ENCODE measurements at regions not wholly inside any gene's neighbourhood (a gene's known extent, or its start where the extent isn't known, plus 50 kb on each side); places are given as distances from the start of the nearest gene placed in this dataset.
"Not testable (repeated sequence)": the region's sequence is repeated elsewhere in the genome, so short reads cannot be mapped to it uniquely, and the experiment has no call there.

DNA sequence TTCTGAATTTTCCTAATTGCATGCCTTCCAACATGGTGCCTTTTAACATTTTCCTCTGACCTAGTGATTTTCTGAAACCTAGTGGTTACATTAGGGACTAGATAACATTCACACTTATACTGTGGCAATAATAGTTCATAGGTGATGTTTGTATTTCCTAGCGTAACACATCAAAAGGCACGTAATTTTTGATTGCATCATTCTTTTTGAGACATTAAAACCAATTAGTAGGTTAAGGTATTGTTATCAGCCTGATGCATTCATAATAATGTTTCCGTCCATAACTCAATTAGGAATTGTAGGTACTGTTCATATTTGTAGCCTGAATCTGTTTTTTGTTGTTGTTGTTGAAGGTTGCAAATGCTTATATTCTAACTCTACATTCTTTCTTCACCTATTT, 192.4 kb downstream of the ANXA1 start:
- DNase-seq (ENCODE audit: low read depth) = no peak

DNA sequence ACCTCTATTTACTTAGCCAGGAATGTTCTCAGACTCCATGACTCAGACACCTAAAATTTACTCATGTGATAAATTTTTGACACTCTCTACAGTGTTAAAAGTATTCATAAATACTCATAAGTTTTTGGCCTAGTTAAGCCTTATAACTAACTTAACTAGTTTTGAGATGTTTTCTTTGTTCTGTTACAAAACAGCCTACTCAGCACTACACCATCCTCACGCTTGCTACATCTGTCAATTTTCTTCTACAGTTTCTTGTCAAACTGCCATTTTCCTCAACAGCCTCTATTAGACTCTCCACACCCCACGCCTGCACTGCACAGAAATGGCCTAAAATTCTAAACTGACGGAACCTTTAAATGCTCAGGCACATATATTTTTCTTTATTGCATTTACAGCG, 195.5 kb downstream of the ANXA1 start:
- no peak for DNase-seq (ENCODE audit: low read depth)

DNA sequence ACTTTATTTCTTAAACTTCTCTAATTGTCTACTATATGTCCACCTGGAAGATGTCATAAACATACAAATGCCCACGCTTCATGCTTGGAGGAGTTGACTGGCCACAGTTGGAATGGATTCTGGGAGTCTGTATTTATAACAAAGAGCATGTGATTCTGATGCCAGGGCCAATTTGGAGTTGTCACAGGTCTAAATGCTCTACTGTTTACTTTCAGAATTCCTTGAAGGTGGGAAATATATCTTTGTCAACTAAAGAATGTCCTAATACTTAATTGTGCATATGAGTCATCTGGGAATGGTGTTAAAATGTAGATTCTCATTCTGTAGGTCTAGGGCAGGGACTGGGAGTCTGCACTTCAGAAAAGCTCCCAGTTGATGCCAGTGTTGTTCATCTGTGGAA, 196.1 kb downstream of the ANXA1 start:
- no peak for DNase-seq (ENCODE audit: low read depth)

DNA sequence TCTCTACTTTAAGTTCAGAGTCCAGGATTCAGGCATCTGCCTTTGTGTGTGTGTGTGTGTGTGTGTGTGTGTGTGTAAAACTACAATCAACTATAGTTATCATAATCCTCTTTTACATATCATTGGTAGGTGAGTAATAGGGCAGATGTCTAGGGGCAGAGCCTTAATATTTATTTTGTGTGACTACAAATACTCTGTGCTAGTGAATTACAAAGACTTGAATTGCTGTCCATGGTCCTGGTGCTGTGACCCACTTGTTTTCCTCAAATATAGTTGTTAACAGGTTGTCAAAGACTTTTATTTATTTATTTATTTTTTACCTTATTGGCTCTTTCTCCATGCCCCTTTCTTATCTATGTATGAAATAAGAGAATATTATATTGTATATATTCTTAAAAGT, 196.8 kb downstream of the ANXA1 start:
- no peak for DNase-seq (ENCODE audit: low read depth)

DNA sequence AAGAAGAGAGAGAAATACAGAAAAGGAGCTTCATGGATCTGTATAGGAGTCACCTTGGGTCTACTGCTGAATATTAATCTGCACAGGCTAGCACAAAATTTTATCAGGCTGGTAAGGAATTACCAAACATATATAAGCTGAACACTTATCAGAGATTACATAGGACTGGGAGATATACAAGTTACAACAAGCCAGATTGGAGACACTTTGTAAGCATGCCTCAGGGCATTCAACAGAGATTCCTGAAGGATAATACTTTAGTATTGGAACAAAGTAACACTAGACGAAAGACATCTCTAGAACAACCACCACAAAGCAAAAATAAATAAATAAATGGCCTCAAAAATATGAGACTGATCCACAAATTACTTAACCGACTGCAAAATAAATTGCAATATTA, 197.8 kb downstream of the ANXA1 start:
- no peak for DNase-seq (ENCODE audit: low read depth)

DNA sequence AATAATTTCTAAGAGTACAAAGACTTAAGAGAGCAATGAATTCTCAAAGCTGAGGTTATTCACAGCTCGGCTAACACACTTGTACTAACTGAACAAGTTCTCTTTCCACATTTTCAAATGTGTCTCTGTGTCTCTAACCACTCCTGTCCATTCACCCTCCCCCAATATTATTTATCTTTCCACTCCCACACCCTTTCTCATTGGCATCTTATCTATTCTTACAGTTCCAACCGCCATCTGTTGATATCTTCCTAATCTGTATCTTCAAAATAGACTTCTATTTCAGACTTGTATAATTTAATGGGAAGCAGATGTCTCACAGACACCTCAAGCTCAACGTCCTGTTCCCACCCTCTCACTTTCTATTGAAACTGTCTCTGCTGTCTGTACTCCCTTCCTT, 205.9 kb downstream of the ANXA1 start:
- DNase-seq (ENCODE audit: low read depth) = no peak

DNA sequence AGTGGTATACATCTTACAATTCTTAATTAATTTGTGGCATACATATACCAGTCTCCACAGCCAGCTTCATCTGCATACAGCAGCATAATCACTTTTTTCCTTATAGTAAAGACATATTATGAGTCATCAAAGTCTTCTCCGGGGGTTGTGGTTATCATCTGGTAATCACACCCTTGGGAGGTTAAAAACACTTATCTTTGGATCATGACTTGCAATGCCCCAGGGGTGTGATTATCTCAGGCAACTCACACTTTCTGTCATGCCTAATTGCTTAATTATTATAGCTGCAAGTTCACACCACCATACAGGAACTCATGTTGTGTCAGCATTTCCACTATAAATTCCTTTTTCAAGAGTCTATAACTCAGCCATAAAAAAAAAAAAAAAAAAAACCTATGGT, 218.4 kb downstream of the ANXA1 start:
- DNase-seq (ENCODE audit: low read depth) = no peak

DNA sequence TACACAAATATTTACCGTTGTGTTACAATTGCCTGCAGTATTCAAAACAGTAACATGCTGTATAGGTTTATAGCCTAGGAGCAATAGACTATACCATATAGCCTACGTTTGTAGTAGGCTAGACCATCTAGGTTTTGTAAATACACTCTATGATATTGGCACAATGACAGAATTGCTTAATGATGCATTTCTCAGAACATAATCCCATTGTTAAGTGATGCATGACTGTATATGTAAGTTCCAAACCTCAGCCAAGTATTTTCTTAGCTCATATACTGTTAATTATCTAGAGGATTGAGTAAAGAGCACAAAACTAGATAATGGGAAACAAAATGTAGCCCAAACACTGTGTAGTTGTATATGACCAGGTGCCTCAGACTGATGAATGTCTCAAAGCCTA, 220.1 kb downstream of the ANXA1 start:
- DNase-seq (ENCODE audit: low read depth) = no peak

DNA sequence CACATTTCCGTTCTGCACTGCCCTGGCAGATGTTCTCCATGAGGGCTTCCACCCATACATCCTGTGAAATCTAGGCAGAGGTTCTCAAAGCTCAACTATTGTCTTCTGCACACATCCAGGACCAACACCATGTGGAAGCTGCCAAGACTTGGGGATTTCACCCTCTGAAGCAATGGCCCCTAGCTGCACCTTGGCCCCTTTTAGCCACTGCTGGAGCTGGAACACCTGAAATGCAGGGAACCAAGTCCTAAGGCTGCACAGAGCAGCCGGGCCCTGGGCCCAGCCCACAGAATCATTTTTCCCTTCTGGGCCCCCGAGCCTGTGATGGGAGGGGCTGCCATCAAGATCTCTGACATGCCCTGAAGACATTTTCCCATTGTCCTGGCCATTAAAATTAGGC, 228.7 kb downstream of the ANXA1 start:
- no peak for DNase-seq (ENCODE audit: low read depth)

DNA sequence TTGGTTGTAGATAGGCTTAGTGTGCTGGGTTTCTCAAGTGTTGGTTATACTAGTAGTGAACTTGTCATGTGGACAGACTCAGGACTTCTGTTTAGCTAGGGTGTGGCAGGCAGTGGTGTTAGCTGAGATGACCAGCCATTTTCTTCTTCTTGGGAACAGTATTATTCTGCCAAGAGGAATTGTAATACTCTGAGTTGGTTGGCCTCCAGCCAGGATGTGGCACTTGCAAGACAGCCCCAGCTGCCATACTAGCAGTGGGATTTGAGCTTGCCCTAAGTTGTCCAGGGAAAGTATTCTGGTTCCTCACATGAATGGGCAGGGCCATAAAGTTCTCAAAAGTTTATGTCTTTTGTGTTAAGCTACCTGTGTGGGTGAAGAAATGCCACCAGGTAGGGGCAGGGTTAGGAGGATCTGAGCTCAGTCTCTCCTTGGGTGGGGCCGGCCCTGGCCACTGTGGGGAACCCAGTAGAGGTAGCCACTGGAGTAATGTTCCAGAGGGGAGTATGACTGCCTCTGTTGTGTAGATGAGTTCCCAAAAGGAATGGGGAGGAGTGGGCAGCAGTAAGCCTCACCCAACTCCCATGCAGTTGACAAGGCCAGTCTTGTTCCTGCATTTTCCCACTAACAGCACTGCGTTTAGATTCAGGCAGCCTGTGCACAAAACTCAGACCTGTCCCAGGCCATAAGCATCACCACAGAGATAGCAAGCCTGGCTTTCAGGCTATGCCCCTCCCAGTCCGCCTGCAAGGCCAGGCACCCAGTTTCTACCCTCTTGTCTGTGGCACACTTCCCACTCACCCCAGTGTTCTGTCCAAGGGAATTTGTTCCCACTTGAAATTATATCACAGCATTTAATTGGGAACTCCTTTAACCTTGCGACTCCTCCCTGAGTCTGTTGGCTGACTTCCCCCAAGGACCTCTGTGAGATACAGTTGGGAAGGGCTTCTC, 250.7 kb downstream of the ANXA1 start:
- no peak for DNase-seq (ENCODE audit: low read depth)

DNA sequence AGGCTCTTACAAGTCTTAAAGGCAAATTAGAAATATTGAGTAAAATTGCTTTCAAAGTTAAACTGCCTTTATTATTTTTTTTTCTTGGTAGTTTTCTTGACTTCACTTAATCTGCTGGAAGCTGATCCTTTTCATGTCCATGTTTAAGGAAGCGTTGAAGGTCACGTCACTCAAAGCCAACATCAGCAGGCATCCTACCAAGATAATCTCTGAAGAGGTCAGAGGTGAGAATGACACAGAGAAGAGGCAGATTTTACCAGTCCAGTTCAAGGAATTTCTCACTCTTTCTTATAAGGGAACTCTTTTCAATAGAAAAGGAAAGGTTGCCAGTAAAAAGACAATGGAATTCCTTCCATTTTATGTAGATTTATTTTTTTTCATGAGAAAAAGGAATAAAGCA, 259.8 kb downstream of the ANXA1 start:
- no peak for DNase-seq (ENCODE audit: low read depth)

DNA sequence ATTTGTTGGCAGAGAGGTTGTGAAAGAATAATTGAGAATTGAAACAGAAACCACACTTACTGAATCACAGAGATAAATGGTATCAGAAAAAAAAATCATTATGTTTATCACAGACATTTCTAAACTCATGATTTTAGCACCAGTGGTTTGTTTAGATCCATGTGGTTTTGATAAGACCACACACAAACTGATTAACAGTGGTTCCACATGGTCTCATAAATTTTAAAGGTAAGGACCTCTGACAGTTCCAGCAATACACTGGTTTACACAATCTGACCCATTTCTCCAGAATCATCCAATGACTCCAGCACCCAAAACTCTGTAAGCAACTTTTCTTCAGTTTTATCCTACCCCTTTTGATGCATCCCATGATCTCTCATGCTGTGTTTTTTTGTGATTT, 261.2 kb downstream of the ANXA1 start:
- DNase-seq (ENCODE audit: low read depth) = no peak

DNA sequence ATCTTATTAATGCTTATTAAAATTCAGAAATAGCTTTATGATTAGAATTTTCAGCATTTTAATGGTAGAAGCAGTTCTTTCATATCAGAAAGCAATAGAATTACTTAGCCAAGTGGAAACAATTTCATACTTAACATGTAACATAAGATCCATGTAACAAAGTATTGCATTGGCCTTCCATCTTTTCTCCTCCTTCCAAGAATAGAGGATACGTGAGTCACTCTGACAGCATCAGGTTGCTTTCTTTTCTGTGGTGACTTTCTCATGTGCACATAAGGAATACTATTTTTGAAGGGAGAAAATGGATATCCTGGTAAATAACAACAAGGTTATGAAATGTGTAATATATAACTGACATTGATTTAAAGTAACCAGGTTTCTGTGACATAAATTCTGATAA, 272.2 kb downstream of the ANXA1 start:
- DNase-seq (ENCODE audit: low read depth) = no peak

DNA sequence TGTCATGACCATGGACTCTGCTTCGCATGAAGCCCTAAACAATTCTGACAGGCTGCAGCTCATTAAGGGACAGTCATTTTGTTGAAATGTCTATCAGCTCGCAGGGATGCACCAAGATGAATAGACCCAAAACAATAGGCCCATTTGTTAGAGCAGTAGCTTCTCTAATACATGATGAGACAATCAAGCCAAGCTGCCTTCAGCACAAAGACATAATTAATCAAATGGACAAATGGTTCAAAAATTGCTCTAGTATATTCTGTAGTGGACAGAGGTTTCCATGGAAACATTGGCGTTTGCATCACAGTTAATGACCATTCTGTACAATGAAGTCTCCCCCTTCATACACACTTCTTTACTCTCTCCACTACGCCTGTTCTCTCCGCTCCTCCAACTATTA, 274.6 kb downstream of the ANXA1 start:
- no peak for DNase-seq (ENCODE audit: low read depth)

DNA sequence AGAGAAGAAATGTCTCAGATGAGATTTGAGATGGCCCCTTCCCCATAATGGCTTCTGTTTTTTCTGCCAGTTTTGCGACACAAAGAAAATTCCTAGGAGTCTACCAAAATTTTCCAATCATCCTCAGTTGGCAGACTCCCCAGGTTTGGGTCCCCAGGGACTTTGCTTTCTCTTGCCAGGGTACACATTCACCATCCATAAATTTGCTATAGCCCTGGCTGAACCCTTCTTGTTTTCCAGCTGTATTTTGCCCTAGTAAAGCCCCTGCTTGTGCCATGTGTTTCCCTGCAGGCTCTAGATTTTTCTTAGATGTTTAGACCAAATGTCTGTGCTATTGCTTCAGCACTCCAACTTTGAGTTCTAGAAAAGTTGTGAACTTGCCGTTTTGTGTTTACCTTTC, 283.2 kb downstream of the ANXA1 start:
- no peak for DNase-seq (ENCODE audit: low read depth)

DNA sequence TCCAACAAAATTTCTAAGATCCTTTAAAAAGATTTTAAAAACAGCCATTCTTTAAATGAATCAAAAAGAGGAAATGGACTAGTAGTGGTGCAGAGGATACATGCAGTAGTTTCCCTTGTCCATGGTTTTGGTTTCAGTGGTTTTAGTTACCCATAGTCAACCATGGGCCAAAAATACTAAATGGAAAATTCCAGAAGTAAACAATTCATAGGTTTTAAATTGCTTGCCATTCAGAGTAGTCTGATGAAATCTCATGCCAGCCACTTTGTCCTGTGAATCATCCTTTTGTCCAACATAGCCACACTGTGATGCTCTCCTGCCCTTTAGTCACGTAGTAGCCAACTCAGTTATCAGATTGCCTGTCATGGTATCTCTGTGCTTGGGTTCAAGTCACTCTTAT, 286.1 kb downstream of the ANXA1 start:
- no peak for DNase-seq (ENCODE audit: low read depth)

DNA sequence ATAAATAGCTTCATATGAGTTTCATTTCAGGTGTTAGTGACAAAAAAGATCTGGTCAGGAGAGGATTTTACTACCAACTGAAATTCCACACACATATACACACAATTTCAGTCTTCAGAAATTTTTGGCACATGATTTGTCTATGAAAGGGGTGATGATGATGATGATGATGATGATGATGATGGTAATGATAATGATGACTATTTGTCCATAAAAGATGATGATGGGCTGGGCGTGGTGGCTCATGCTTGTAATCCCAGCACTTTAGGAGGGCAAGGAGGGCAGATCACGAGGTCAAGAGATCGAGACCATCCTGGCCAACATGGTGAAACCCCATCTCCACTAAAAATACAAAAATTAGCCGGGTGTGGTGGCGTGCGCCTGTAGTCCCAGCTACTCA, 288.2 kb downstream of the ANXA1 start:
- DNase-seq (ENCODE audit: low read depth) = not testable (repeated sequence)

DNA sequence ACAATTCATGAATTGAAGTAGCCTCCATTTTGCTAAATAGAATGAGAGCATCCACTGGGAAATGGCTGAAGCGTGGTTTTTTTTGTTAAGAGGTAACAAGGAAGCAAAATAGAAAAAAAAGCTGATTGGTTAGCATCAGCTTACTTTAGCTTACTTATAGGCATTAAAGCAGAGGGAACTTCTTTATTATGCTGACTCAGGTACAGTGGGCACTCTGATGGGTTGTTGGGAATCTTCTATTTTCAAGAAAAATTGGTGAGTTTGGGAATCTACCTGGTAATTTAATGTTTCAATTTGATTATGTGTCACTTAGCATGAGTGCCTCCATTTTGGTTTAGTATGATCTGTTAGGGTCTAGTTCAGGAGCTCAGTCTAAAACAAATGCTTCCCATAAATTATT, 289.6 kb downstream of the ANXA1 start:
- no peak for DNase-seq (ENCODE audit: low read depth)

DNA sequence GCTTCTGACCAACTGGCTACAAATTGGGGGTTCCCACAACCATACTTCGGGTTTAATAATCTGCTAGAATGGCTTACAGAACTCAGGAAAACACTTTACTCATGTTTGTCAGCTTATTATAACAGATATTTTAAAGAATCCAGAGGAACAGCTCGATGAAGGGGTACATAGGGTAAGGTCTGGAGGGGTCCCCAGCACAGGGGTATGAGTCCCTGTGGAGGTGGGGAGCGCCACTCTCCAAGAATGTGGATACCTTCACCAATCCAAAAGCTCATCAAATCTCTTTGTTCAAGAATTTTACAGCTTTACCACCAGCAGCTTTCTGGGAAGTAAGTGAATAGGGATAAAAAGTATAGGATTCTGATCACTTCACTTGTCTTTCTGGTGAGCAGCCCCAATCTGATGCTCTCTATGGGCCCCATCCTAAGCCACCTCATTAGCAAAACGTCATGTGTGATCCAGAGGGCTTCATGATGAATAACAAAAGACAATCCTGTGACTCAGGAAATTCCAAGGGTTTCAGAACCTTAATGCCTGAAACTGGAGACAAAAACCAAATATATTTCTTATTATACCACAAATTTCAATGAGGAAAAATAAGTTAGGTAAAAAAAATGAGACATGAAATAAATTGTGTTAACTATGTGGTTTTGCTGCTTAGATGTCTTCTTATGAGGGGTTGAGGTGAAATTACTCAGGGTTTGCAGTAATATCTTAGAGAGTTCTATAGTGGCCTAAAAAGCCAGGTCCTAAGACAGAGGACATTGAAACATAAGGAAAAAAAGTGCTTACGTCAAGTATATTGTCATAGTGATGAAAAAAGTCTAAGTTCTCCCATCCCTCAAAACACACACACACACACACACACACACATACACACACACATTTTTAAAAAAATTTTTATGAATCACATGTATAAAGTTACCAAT, 290.5 kb downstream of the ANXA1 start:
- no peak for DNase-seq (ENCODE audit: low read depth)

DNA sequence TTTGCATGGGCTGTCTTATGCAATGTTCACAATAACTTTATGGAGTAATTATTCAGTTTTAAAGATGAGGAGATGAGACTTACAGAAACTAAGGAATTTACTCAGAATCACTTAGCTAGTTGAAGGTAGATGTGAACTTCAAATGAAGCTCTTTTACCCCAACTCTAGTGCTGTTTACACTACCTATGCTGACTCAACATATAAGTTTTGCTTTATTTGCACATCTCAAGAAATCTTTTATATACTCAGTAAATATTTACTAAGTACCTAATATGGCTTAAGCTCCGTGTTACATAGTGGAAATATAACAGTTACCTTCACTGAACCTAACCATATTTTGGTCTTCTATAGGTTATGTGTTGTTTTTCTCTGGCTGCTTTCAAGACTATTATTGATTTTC, 293.2 kb downstream of the ANXA1 start:
- DNase-seq (ENCODE audit: low read depth) = no peak

DNA sequence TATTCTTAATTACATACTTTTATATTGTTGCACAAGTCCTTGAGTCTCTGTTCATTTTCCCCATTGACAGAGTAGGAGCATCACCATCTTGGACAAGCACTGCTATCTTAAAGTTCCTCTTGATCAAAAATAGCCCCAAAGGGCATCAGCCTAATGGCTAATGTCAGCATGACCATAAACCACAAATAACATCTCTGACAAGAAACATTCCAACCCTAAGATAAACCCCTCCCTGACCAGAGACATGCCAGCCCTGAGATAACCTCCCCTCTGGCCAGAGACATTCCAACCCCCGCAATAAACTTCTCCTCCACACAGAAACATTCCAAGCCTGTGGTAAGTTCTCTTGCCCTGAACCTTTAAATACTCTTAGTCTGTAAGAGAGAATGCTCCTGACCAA, 293.7 kb downstream of the ANXA1 start:
- not testable (repeated sequence) for DNase-seq (ENCODE audit: low read depth)

DNA sequence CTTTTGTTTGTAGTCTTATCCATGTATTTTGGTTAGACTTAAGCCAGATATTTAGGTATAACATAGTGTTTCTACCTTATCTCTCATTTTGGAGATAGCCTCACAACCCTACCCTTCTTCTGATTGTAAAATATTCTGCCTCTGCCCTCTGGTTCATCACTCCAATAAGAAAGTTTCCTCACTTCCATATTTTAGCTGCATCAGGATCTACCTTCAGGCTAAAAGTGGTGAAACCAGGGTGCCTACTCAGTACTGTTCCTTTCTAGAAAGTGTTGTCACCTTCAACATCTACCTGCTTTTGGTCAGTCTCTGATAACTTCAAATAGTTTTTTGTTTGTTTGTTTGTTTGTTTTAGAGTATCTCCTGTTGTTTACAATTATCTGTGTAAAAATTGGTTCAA, 294.6 kb downstream of the ANXA1 start:
- no peak for DNase-seq (ENCODE audit: low read depth)

DNA sequence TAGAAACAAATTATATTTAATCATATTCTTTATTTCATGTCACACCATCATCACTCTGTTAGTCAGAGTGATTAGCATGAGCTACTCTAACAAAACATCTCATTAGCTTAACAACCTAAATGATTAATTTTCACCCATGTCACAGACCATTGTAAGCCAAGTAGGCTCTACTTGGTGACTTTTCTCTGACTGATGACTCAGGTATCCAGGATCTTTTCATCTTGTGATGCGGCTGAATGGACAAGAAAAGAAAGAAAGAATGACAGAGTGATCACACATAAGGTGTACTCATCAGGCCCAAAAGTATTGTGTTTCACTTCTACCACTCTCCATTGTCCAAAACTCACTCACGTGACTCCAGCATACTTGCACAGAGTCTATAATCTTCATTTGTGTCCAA, 299.3 kb downstream of the ANXA1 start:
- no peak for DNase-seq (ENCODE audit: low read depth)
